HG03460 (cell line): ENCODE measurements at regions not wholly inside any gene's neighbourhood (a gene's known extent, or its start where the extent isn't known, plus 50 kb on each side); places are given as distances from the start of the nearest gene placed in this dataset.

Experiments used
- ATAC-seq: cut with Tn5 transposase; IDR thresholded peaks from one replicate; pipeline ENCODE4 v1.9.1; 2021; ENCODE audit not compliant: unreplicated experiment

DNA sequence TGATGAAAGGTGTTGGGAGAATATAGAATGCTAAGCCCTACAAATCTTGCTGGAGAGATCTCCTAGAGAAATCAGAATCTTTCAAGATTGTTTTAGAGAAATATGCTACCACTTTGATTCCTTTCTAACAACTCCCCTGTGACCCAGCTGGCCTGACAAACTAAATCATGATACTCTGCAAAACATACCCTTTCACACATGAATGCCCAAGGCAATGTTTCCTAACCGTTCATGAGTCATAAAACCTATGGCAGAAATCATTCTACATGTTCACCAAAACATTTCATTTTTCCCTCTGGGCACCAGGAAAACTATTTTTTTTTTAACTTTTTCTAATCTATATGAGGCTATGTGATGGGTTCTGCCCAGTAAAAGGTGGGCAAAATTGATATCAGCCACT lies 77.8 kb upstream of the SETBP1 start:
- ATAC-seq = no peak

DNA sequence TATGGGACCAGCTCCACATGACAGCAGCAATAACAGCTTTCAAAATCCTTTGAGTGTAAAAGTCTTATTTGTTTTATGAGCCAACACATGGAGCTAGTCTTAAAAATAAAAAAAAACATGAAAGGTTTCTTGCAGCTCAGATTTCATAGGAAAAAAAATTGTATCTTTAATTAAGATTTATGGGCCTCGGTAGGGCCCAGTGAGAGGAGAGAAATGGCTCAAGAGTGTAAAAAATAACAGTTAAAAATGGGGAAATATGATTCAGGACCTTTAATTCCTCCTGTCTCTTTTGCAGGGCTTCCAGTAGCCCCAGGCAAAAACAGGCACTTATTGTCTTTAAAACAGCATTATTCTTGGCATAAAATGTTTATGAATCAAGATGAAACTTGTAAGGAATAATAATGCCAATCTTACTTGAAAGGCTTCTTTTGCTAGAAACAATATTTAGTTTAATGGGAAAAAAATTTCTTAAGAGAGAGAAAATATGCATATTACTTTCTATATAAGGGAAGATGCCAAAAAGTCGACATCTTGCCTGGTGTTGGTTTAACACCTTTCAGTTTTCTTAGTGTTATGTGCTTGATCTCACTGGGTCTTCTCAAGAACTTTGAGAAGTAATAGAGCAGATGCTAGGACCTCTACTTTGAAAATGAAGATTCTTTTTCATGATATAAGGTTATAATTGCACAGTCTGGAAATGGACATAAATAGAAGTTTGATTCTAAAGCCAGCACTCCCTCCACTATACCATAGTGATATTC lies 71.3 kb upstream of the SETBP1 start:
- ATAC-seq = no peak

DNA sequence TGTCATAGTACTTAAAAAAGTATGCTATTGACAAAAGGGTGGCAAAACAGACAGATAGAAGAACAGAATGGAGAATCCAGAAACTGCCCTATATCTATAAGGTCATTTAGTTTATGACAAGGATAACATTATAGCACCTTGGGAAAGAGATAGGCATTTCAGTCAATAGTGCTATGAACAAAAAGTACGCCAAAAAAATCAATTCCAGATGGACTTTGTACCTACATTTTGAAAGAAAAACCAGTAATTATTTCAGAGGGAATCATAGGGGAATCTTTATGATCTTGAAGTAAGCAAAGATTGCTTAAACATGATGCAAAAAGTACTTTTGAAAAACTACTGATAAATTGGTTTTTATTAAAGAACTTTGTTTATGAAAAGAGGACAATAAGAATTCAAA lies 59.9 kb upstream of the SETBP1 start:
- no peak for ATAC-seq

DNA sequence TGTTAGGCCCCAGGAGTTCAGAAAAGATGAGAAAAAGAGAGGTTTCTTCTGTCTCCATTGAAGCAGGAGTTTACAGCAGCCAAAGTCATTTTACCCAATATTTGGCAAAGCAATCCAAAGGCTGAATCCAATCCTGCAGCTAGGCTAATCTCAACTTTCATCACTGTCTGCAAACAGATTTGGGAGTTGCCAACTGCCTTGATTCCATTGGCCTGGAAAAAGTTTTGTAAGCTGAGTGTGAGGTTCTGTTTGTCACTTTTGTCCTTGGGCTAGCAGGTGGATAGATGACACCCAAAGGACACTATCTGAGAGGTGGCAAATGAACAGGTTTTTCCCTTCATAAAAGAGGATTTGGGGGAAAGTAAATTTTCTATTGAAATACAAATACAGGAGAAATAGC lies 56.6 kb upstream of the SETBP1 start:
- no peak for ATAC-seq

DNA sequence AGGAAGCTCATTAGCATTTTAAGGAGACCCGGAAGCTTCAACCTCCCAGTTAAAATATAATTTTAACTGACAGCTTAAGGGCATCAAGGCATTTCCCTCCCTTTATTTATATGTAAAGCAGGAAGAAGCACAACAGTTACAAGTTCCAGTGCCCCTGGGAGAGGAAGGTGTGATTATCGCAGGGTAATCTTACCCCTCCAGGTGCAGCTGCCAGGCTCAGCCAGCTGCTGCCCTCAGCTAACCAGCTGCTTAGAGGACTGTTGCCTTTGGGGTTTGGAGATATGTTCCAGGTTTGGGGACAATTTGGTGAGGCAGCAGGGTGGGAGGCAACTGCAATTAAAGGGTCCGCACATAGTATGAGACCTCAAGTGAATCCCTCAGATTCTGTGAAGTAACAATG lies 55.3 kb upstream of the SETBP1 start:
- no peak for ATAC-seq

DNA sequence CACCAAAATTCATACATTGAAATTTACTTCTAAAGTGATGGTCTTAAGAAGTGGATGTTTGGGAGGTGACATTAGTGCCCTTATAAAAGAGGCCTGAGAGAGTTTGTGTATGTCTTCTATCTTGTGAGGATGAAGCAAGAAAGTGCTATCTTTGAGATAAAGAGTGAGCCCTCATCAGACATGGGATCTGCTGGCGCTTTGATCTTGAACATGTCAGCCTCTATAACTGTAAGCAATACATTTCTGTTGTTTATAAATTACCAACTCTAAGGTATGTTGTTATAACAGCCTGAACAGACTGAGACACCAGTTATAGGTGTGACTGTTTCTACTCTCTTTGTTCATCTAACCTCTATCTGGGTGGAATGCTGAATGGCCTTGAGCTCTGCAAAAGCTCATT lies 54.5 kb upstream of the SETBP1 start:
- ATAC-seq = no peak

DNA sequence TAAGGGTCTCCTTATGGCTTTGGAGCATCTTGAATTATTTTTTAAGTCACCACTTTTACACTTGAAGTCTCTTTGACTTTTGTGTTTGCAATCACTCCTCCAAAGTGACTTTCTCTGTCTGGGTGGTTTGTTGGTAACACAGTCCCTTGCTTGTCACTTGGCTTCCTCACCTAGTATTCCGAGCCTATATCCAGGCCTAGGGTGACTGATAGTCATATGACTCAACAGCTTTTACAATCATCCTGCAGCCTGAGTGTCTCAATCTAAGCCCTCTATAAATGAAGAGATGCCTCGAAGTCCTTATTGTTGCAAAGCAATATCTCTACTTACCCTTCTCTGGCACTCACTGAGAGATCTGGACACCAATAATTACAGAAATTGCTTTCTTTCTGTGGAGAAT lies 53.9 kb upstream of the SETBP1 start:
- ATAC-seq = no peak

DNA sequence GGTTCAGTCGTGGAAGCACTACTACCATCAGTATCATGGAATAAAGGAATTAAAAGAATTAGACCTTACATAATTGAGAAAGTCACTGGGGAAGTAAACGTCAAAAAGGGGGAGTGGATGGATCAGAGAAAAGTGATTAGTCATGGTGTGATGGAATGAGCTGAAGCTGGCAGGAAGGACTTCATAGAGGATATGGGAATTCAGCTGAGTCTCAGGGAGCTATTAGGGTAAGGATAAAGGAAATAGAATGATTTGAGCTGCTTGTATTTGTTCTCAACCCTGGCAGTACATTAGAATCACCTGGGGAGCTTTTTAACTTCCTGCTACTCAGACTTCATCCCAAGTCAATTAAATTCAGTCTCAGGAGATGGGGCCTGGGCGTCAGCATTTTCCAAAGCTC lies 53.4 kb upstream of the SETBP1 start:
- ATAC-seq = no peak

DNA sequence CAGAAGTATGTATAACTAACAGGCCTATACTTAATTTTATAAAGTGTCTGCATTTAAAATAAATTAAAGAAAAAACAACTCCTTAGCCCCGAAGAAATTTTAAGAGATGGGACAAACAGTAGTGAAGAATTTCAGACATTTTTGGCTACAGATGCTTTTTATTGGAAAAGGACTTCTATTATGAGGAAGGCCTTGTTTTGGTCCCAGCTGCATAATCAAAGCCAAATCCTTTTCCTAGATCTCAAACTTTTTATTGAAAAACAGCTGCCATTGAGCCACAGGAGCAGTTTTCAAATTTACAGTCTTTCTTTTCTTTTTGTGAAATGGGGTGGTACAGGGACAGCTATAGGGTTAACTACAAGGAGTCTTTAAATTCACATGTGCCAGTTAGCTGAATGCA lies 51.3 kb upstream of the SETBP1 start:
- ATAC-seq = no peak

DNA sequence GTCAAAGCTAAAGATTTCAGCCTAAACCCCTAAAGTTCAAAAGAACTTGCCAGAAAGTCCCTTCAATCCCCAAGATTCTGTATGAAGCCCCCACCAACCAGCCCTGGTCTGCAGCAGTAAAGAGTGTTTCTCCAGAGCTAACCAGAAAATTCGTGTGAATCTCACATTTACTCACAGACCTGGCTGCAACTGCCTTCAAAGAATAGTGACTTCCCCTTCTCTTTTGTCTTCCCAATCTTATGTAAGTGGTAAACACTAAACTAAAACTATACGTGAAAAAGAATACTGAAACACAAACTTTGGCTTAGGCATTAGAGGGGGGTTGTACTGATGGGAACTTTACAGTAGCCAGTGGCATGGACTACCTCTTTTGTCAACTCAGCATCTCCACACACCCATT lies 50.6 kb upstream of the SETBP1 start:
- no peak for ATAC-seq
